K562 (cell line): ENCODE measurements at regions not wholly inside any gene's neighbourhood (a gene's known extent, or its start where the extent isn't known, plus 50 kb on each side); places are given as distances from the start of the nearest gene placed in this dataset.

Experiments
- ATAC-seq: fragments of 200-7000 bp; cut with Tn5 transposase; 3 replicates; pipeline ENCODE4 v1.9.1; 2020; ENCODE audit warnings: moderate library complexity
- BruUV-seq: library from RNA; stranded (reverse); fragments of 400-500 nt; replicated peaks from 2 replicates; lab custom pipeline; 2021; lab: Mats Ljungman, UMichigan
- CTCF ChIA-PET: fragments of 300-600 bp; formaldehyde crosslinking; extraction: SDS; loops from one replicate; lab custom pipeline; 2021; ENCODE audit warnings: low intra/inter-chr PET ratio; lab: Yijun Ruan, JAX
- POLR2A ChIA-PET: fragments of 300-600, 350-650 bp; sonication (Branson Sonifier 250); formaldehyde crosslinking; extraction: SDS; loops from one replicate; lab custom pipeline; 2021; ENCODE audit warnings: antibody characterized with exemption, inconsistent platforms; lab: Yijun Ruan, JAX
- DNase-seq, 4 experiments: peaks; one replicate each; pipeline versions ENCODE4 v3.0.0 to v3.0.0-alpha.2; 2011 to 2018; ENCODE audit warnings: low spot score in 3 of 4, mixed read lengths in 3 of 4; ENCODE audit errors: extremely low read depth in 1 of 4
- FAIRE-seq: peaks from 2 replicates; lab custom pipeline; 2011; peaks lifted over from hg19 to GRCh38; lab: Jason Lieb, UNC
- H2AFZ ChIP-seq: 2 replicates; pipeline ENCODE4 v1.6.0; 2011; ENCODE audit warnings: low read depth, low read length, control low read depth, inconsistent platforms
- H3K27ac ChIP-seq: fragments of 200-600 bp; 3 replicates; pipeline ENCODE4 v1.8.0; 2011; ENCODE audit warnings: low read depth, mild to moderate bottlenecking, control low read depth, inconsistent platforms, low read length, moderate library complexity, mixed read lengths; ENCODE audit errors: extremely low read depth
- H3K27me3 ChIP-seq, 2 experiments: fragments of 300-600 bp in 1 of 2; 2 replicates in 1 of 2; 3 replicates in 1 of 2; pipeline versions ENCODE4 v1.6.0 to v1.8.0; 2011; ENCODE audit warnings: inconsistent platforms in 2 of 2, low read length in 2 of 2, mild to moderate bottlenecking in 1 of 2, mixed read lengths in 1 of 2, moderate library complexity in 1 of 2; ENCODE audit not compliant: control insufficient read depth in 2 of 2, insufficient read depth in 2 of 2
- H3K36me3 ChIP-seq: fragments of 300-600 bp; 3 replicates; pipeline ENCODE4 v1.8.0; 2011; ENCODE audit warnings: mild to moderate bottlenecking, low read length, inconsistent platforms; ENCODE audit not compliant: control insufficient read depth, insufficient read depth
- H3K4me1 ChIP-seq, 2 experiments: fragments of 200-600 bp in 1 of 2; replicated peaks in 1 of 2; 2 replicates in 1 of 2; 3 replicates in 1 of 2; pipeline versions ENCODE4 v1.5.1 to v1.8.0; 2011; ENCODE audit warnings: inconsistent platforms in 2 of 2, low read length in 2 of 2, mild to moderate bottlenecking in 1 of 2, mixed read lengths in 1 of 2, moderate library complexity in 1 of 2; ENCODE audit not compliant: control insufficient read depth in 2 of 2, insufficient read depth in 2 of 2
- H3K4me2 ChIP-seq: 2 replicates; pipeline ENCODE4 v1.6.1; 2011; ENCODE audit warnings: low read length, control low read depth, inconsistent platforms, mixed read lengths; ENCODE audit not compliant: insufficient read depth
- H3K4me3 ChIP-seq: fragments of 200-600 bp; sonication (generic), shearing (Covaris generic); 2 replicates; pipeline ENCODE4 v1.5.1; 2016; ENCODE audit warnings: control low read depth, inconsistent platforms
- H3K79me2 ChIP-seq: fragments of 200-600 bp; 3 replicates; pipeline ENCODE4 v1.8.0; 2011; ENCODE audit warnings: low read length, inconsistent platforms; ENCODE audit not compliant: control insufficient read depth, insufficient read depth
- H3K9ac ChIP-seq, 2 experiments: 2 replicates each; pipeline versions ENCODE4 v1.6.0 to v1.6.1; 2011; ENCODE audit warnings: low read depth in 2 of 2, low read length in 2 of 2, control low read depth in 1 of 2, inconsistent platforms in 1 of 2, mild to moderate bottlenecking in 1 of 2, mixed read lengths in 1 of 2; ENCODE audit not compliant: insufficient read depth in 1 of 2
- H3K9me1 ChIP-seq: one replicate; pipeline ENCODE4 v1.6.0; 2011; ENCODE audit warnings: inconsistent platforms, mild to moderate bottlenecking, low read length, moderate library complexity; ENCODE audit not compliant: control insufficient read depth, insufficient read depth
- H3K9me3 ChIP-seq: replicated peaks from 2 replicates; pipeline ENCODE4 v1.5.1; 2011; ENCODE audit warnings: low read depth, low read length, inconsistent platforms; ENCODE audit not compliant: control insufficient read depth, insufficient read depth
- H4K20me1 ChIP-seq: replicated peaks from 2 replicates; pipeline ENCODE4 v1.6.1; 2011; ENCODE audit warnings: low read length, inconsistent platforms, mixed read lengths; ENCODE audit not compliant: control insufficient read depth, insufficient read depth
- ADNP ChIP-seq: fragments of 200-800 bp; sonication (Bioruptor generic); IDR thresholded peaks from 2 replicates; pipeline ENCODE4 v1.6.1; 2016; ENCODE audit warnings: missing genetic modification characterization, missing compliant biosample characterization
- ATF1 ChIP-seq, 2 experiments: fragments of 450-650 bp in 1 of 2; IDR thresholded peaks; 2 replicates each; pipeline ENCODE4 v1.6.1; 2016; ENCODE audit warnings: missing compliant biosample characterization in 1 of 2, missing genetic modification characterization in 1 of 2
- CHCHD3 ChIP-seq: fragments of 250-450 bp; sonication (Bioruptor Pico); IDR thresholded peaks from 2 replicates; pipeline ENCODE4 v2.1.2; 2022; ENCODE audit warnings: mild to moderate bottlenecking
- ETV1 ChIP-seq: fragments of 450-650 bp; conservative IDR thresholded peaks from 2 replicates; pipeline ENCODE4 v1.6.1; 2016; ENCODE audit warnings: missing genetic modification characterization, control low read depth, low read depth, missing compliant biosample characterization
- FUS ChIP-seq: fragments of 200-400 bp; formaldehyde crosslinking; optimal IDR thresholded peaks from 2 replicates; pipeline ENCODE3; 2017; ENCODE audit warnings: low read depth, low read length
- HDAC8 ChIP-seq: fragments of 450-650 bp; IDR thresholded peaks from 2 replicates; pipeline ENCODE4 v1.6.1; 2016; ENCODE audit warnings: mild to moderate bottlenecking, missing genetic modification characterization, moderate library complexity, missing compliant biosample characterization
- POLR2AphosphoS5 ChIP-seq: IDR thresholded peaks from 2 replicates; pipeline ENCODE4 v1.6.1; 2011; ENCODE audit warnings: mild to moderate bottlenecking, low read depth, low read length, moderate library complexity; ENCODE audit not compliant: control insufficient read depth, insufficient read depth
- SMAD3 ChIP-seq: fragments of 450-650 bp; formaldehyde crosslinking; conservative IDR thresholded peaks from 2 replicates; pipeline ENCODE4 v1.4.0; 2020; ENCODE audit warnings: mild to moderate bottlenecking
- SP1 ChIP-seq: sonication (generic); formaldehyde crosslinking; IDR thresholded peaks from 2 replicates; pipeline ENCODE4 v1.8.1; 2022; ENCODE audit warnings: mild to moderate bottlenecking, missing genetic modification reagents
- WGBS: fragments of 100-300 bp; shearing (Covaris generic); methylation state at CpG from one replicate; pipeline ENCODE4 v1.1.6; 2016; ENCODE audit warnings: low coverage, mixed read lengths; ENCODE audit not compliant: insufficient coverage; ENCODE audit errors: missing lambda C conversion rate; 5-methylcytosine and 5-hydroxymethylcytosine counted together
- in situ Hi-C: fragments of 300-500 bp; cut with MboI; formaldehyde crosslinking; loops from 4 replicates; pipeline ENCODE4 v1.15.0; 2018; ENCODE audit warnings: inconsistent platforms, mixed read lengths
- intact Hi-C: fragments of 100-400 bp; cut with micrococcal nuclease; formaldehyde crosslinking; loops from 2 replicates; pipeline ENCODE4 v1.14.2; 2022

DNA sequence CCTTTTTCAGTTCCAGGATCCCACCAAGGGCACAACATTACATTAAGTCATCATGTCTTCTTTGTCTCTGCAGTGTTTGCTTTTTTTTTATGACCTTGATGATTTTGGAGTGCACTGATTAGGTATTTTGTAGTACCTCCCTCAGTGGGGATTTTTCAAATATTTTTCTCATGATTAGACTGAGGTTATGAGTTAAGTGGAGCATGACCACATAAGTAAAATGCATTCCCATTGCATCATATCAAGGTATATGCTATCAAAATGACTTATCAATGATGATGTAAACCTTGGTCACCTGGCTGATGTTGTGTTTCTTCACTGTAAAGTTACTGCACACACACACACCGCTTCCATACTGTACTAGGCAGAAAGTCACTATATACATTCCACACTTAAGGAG, 96.7 kb upstream of the TRPC4 start:
- no peaks in the 10 kb centered on the region; a peak in 2 of 5 replicates for H3K4me1 ChIP-seq
- no peak overlapping the region for H3K4me2 ChIP-seq
- CTCF ChIA-PET, result no interaction called here
- no peaks in the 10 kb centered on the region for H3K9me1 ChIP-seq
- FAIRE-seq, result no peak
- no TSS peak for BruUV-seq
- no peaks in the 10 kb centered on the region; the same call in none of the 2 replicates for H3K9me3 ChIP-seq
- no peaks in the 10 kb centered on the region for H3K79me2 ChIP-seq
- ATAC-seq, result no peak
- WGBS, result 88% methylated on average over 1 of the region's 1 CpG
- intact Hi-C loops (no loop called here), in situ Hi-C loops (no loop called here)
- no peak overlapping the region for H2AFZ ChIP-seq
- H3K36me3 ChIP-seq, result no peaks in the 10 kb centered on the region
- no peak overlapping the region for H3K4me3 ChIP-seq
- H3K9ac ChIP-seq, result no peak overlapping the region
- no peak for TF ChIP-seq ATF1 (CRISPR knock-in tag; IDR thresholded peaks at IDR 0.05)
- no peak for TF ChIP-seq ATF1 (tag; IDR thresholded peaks at IDR 0.05)
- TF ChIP-seq SMAD3, result no peak
- TF ChIP-seq HDAC8 (tag), result no peak
- no peak for TF ChIP-seq ADNP (tag)
- no peak for TF ChIP-seq FUS
- no peak for TF ChIP-seq ETV1 (tag)
- TF ChIP-seq POLR2AphosphoS5, result no peak
- TF ChIP-seq SP1, result no peak
- no peak for TF ChIP-seq CHCHD3 (CRISPR knock-in tag)
- POLR2A ChIA-PET, result no interaction called here
- H3K27ac ChIP-seq, result no peak overlapping the region
- DNase-seq, result no peak
- no peaks in the 10 kb centered on the region for H4K20me1 ChIP-seq
- H3K27me3 ChIP-seq, result no peaks in the 10 kb centered on the region
